NCI-H748 (cell line): ENCODE measurements at regions not wholly inside any gene's neighbourhood (a gene's known extent, or its start where the extent isn't known, plus 50 kb on each side); places are given as distances from the start of the nearest gene placed in this dataset.

Experiments used
- DNase-seq: peaks from one replicate; lab custom pipeline; 2025; ENCODE audit not compliant: unreplicated experiment; lab: John Stamatoyannopoulos, UW

DNA sequence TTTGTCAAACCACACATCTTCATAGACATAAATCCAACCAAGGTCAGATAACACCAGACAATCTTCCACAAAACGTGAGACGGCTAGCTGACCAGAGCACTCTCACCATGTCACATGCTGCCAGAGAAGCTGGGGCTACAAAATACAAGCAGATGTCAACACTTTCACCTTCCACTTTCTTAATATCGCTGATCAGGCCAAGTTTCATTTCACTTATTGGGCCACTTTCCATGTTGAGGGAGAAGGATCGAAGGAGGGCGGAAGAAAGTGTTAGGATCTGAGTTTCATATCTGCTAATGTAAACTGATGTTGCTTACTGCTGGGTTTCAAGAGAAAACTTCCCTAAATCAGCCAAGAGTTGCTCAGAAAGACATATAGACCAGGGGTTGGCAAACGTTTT, 177.0 kb upstream of the PRDM1 start:
- DNase-seq, result no peak

DNA sequence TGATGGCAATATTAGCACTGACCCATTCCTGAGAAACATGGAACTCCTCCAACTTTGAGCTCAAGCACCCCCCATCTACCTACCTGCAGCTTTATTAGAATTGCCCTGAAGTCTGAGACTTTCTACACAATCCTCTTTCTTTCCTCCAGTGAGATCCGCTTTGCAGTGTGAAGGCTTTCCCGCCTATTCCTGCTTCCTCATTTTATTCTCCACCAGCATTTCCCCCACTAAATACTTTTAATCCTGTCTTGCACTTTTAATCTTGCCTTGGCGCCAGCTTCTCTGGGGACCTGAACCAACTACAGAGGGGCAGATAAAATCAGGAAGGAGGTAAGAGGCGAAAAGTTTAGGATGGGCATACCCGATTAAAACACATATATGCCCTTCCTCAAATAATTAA, 178.1 kb upstream of the PRDM1 start:
- DNase-seq, result no peak

DNA sequence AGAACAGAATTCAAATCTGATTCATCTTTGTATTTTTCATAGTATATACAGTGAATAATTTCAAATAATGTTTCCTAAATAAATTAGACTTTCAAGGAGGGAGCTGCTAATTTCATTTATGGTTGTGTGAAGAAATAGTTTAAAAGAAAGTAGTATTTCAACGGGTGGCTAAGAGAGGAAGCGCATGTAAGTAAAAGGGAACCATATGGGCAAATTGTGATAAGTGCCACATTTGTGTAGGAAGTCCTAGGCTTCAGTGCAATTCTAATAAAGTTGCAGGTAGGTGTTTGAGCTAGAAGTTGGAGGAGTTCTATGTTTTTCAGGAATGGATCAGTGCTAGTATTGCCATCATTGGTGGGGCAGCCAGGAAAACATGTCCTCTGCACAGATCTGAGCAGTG, 178.8 kb upstream of the PRDM1 start:
- DNase-seq, result no peak

DNA sequence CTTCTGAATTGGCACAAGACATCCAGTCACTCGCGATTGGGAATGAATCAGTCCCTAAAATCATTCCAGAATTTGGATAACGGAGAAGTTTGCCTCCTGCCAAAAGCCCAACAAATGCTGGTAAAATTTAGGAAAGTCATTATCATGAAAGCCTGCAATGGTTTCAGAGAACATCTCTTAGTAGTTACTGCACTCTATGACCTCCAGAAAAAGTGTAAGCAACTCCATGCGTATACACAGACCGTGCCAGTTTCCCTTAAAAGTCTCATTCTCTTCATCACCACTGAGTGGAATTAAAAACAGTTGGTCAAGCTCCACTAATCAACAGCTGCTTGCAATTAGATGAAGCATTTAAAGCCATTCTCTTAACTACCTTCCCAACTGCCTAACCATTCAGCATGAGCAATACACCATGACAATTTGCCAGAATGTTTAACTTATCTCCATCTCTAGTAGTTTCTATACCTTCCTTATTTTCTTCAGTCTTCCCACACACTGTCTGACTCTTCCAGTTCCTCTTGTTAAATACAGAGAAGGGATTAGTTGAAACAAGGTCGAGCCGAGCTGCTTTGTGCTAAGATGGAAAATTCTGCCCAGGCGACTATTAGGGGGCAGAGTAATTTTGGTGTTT, 183.6 kb upstream of the PRDM1 start:
- peak; percentile 37 for DNase-seq

DNA sequence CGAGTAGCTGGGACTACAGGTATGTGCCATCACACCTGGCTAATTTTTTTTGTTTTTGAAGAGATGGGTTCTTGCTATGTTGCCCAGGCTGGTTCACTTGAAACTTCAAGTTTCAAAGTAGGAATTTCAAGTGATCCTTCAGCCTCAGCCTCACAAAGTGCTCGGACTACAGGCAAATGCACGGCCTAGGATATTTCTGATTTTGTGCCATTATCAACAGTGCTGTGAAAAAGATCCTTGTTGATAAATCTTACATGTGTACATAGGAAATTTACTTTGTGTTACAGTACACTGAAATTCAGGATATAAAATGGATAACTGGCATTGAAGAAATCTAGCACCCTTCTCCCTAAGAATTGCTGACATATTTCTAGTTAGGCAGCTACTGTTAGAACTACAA, 184.6 kb upstream of the PRDM1 start:
- no peak for DNase-seq

DNA sequence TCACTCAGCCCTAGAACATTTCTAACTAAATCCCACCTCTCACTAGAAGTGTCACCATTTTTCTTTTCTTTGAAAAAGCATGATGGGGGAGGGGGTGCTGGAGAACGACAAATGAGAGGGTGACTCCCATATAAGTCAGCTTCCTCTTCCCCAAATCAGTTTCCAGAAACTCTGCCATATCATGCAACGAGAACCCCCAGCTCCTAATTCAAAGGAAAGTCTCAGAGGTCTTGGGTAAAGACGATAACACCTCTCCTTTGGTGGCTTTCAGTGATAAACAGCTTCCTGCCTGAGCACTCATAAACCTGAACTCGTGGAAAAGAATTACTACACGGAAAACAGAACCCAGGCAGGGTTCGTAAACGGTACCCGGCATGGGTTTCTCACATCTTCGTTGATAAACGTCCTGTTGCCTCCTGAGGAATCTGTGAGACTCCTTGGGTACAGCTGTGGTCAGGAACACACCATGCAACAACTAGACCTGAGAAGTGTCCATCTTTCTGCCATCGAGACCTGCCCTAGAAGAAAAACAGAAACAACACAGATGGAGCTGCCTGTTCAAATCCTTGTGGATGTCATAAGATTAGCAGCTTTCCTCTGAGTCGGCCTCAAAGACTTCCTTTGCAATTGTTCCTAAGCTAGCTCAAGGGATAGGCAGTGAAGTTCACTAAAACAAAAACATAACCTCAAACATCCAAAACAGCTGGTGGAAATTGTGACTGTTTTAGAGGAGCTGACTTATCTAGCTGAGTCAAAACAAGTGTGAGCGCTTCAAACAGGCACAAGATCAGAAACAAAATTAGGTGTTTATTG, 185.8 kb upstream of the PRDM1 start:
- DNase-seq, result no peak

DNA sequence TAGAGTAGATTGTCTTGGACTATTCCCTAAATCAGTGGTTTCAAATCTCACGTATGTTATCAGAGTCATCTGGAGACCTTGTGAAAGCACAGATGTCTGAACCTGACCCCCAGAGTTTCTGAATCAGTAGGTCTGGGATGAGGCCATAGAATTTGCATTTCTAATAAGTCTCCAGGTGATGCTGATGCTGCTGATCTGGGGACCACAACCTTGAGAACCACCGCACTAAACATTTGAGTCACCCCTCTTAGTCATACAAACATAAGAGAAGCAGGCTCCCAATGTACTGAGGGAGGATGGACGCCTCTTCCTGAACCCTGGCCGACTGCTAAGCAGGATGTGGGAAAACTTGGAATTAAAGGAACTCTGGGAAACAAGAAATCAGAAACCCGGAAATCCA, 187.8 kb upstream of the PRDM1 start:
- DNase-seq, result no peak

DNA sequence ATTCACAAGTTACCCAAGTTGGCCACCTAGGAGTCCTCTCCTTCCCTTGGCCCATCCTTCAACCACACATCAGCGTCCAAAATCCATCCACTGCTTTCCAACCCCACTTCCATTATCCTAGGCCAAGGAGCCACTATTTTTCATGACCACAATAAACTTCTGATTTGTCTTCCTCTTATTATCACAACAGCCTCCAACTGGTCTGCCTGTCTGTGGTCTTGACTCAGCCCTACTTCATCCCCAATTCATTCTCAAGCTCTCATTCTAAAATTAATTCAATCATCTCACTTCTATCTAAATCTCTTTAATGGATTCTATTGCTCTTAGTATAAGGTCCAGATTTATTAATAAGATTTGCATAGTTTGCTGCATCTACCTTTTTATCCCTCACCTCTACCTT, 189.0 kb upstream of the PRDM1 start:
- no peak for DNase-seq

DNA sequence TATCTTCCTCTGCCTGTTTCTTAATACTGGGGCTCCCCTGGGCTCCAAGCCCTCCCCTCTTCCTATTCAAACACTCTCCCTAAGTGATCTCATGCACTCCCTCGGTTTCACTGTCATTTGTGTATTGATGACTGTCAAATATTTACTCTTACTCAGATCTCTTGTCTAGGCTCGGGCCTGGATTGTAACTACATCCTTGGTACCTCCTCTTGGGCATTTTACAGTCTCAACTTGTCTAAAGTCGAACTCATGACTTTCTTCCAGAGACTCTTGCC, 189.4 kb upstream of the PRDM1 start:
- DNase-seq, result peak; percentile 81

DNA sequence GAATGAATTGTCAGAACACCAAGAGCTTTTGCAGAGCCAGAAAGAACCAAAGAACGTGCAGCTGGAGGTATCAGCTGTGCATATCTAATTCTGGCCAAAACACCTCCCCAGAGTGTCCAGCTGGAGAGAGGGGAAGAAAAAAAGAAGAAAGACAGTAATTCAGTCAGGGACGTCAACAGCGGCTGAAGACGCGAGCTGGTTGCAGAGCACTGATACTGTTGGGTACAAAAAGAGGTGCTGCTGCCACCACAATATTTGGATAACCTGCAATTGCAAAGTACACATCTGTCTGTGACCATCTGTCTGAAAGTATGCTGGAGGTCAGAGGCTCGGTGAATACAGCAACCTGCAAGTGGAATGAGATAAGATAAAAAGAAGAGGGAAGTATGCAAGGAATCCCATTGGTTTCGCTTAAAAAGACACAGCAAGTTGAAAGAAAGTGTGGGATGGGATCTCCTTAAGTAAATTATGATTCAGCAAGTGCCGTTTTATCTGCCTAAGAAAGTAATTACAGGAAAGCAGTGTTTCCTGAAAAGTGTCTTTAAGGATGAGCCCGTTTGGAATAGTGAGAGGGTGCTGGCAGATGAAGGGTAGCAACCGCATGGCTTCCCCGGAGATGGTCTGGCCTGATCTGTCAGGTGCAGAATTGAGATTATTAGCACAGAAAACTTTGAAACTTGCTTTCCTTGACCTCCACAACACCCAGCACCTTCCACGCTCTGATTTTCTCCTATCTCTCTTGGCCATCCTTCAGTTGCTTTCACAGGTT, 189.9 kb upstream of the PRDM1 start:
- peak; percentile 15 for DNase-seq

DNA sequence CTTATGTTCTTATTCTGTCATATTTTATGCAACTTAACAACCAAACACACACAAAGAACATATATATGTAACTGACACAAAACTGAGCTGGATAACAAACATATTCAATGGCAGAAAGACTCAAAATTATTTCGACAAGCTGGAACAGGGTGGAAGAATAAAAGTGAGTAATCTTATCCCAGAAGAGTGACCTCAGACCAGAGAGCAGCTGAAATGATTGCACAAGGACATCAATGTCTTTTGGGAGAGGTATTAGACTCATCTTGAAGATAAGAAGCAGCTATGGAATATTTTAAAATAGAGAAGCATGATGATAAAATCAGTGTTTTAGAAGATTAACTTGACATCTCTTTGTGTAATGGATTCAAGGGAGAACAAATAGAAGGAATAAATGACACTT, 191.6 kb upstream of the PRDM1 start:
- no peak for DNase-seq

DNA sequence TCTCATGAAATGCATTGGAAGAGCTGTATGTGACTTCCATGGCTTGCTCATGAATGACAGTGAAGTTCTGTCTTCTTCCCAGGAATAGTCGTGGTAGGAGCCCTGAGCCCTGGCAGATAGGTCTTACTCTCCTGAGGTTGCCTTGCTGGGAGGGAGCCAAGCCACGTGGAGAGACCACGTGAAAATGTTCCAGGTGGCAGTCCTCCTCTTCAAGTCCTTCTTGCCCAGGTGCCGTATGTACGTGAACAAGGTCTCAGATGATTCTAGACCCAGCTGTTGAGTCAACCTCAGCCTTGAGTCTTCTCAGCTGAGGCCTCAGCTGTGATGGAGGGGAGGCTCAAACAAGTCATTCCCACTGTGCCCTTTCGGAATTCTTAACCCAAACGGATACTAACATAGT, 192.4 kb upstream of the PRDM1 start:
- no peak for DNase-seq

DNA sequence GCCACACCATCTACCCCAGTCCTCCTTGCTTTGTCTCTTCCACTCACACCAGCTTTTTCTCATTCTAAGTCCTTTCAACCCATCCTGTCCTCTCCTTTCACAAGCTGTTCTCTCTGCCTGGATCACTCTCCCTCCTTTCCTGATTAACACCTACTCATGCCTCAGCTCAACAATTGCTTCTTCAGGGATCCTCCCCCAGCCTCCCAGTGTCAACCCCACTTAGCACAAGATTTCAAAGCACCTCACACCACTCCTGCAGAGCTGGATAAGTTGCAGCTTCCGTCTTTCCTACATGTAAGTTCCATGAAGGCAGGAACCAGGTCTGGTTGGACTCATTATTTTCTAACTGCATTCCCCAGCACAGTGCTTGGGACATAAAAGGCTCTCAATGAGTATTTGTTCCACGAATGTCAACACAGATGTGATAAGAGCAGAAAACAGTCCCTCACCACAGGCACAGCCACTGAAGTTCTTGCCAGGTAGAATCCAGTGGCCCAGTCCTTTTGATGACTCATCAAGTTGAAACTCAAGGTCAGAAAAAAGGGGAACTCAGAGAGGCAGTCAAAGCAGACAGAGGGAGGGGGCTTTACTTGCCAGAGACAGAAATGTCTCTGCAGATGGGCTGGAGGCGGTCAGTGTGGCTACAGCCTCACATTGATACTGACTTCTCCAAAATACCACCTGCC, 193.4 kb upstream of the PRDM1 start:
- no peak for DNase-seq

DNA sequence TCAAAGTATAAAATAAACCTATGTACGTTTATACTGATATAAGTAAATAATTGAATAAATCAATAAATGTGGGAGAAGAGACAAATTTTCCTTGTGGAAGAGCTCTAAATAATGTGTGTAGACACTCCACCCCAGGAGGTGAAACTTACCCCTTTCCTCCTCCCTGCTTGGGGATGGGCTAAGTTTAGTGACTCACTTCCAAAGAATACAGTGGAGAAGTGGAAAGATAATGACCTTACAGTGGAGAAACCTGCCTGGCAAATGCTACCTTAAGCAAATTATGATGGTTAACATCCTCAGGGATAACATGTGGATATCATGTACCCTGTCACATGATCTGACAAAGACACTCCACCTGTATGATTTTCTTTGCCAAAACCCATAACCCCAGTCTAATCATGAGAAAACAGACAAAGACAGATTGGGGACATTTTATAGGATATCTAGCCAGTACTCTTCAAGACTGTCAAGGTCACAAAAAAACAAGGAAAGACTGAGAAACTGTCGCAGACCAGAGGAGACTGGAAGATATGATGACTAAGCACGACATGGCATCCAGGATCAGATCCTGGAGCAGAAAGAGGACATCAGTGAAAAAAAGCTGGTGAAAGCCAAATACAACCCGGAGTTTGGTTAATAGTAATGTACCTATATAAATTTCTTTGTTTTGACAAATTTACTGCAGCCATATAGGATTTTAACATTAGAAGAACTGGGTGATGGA, 195.5 kb upstream of the PRDM1 start:
- DNase-seq, result no peak

DNA sequence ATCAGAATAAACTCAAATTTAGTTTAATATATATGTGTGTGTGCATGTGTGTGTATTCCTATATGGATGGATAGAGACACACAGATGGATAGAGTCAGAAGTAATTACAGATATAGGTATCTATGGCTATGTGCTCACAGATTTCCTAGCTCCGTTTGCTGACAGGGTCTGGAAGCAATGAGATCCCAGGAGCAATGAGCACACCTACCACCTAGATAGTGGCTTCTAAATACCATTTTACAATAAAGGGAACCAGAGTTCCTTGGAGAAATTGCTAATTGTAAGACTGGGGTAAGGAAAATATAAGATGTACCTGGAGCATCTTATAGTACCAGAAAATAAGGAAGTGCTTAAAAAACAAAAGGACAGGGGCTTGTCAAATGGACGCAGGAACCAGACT, 196.2 kb upstream of the PRDM1 start:
- no peak for DNase-seq

DNA sequence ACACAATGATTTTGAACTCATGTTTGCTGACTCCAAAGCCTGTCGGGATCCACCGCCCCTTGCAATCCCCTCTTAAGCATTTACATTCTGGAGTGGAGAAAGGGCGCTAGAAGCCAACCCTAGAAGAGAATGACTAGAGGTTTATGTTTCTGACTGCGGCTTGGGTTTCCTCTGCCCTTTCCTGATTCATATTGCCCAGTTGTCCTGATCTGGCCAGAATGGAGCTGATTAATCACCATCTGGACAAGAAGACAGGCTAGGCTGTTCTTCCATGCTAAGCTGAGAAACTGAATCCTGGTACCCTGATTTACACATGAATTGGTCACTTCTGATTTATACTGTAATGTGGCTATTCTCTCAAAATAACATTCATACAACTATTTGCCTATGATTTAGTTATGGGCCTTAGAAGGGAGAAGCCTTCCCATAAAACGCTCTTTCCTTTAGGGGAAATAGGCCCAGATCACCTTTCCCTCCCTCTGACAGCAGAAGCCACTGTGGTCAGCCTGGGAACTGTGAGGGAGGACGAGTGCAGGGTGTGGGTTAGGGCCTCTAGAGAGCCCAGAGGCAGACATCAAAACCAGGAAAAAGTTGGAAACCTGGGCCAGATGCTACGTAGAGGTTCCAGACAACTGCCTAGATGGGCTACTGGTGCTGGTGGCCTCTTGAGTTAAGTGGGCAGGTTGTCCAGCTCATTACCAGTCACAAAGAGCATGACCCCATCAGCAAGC, 199.2 kb upstream of the PRDM1 start:
- no peak for DNase-seq

DNA sequence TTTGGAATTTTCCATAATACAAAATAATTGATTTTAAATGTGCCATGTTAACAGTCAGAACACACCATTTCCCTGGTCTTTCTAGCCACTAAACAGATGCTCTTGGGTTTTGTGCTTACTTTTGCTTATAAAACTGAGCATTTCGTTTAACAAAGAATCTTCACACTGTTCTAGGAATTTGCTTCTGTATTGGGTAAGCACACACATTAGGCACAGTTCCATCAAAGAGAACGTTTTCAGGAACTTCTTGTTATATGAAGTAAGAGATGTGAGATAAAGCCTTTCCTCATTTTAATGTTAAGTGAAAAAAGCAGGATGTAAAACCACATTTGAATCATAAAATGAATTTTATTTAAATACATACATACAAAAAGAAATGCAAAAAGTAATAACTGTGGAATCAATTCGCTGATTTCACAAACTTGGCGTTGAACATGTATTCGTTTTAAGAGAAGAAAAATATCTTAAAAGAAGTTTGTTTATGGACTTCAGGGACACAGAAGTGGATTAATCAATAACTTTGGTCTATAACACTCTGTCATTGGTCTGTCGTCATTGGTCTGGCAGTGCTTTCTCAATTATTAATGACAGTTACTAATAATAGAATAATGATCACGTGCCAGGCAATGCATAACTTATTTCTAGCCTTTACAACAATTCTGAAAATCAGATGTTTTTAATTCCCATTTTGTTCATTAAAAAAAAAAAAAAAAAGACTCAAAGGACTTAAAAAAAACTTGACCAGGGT, 199.9 kb upstream of the PRDM1 start:
- DNase-seq, result no peak

DNA sequence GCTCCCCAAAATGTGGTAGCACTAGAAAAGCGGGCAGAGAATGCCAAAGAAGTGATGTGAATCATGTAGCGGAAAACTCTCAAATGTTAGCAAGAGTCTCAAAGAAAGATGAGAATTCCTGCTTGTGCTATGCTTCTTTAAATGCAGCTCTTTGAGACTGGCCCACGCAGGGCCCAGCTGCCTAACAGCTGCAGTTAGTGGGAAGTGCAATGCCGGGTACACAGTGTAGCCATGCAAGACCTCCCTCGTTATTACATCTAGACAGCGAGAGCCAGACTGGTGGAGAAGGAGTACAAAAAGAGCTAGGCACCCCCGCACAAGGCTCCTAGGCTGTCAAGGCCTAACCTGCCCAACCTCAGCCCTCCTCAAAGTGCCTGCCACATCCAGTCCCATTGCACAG, 201.7 kb upstream of the PRDM1 start:
- no peak for DNase-seq

DNA sequence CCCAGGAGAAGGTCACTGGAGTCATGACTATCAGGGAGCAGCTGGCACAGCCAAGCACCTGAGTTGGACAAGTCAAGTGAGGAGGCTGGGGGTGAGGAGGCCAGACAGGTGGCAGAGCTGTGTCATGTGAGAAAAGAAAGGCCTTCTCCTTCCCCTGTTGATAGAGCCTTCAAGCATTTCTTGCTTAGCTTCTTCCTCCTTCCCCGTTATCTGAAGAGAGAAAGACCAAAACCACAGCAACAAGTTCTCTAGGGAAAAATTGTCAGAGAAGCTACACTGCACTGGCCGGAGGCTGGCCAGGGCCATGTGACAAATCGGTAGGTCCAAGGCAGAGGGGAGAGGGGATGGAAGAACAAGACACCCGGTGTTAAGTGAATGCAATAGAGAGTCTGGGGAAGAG, 202.1 kb upstream of the PRDM1 start:
- DNase-seq, result no peak

DNA sequence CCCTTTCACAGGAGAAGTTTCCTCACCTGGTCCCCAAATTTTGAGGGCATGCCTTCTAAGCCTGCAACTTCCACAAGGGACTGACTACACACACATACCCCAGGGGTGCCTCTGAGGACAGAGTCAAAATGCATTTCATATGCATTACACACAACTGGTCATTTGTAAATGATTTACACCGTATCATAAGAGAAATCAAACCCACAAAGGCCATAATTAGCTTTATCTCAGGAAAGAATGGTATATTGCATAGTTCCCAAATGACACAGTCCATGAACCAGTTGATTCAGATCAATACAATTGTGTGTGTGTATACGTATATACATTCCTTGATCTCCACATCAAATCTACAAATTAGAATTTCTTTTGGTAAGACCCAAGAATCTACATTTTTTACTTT, 203.3 kb upstream of the PRDM1 start:
- no peak for DNase-seq
